SJSA1 (cell line): ENCODE measurements at regions not wholly inside any gene's neighbourhood (a gene's known extent, or its start where the extent isn't known, plus 50 kb on each side); places are given as distances from the start of the nearest gene placed in this dataset.

Experiments used
- DNase-seq, 2 experiments: peaks; one replicate each; pipeline ENCODE4 v3.0.0-alpha.2; 2015 to 2020; ENCODE audit warnings: low spot score in 2 of 2, low read depth in 1 of 2
- H3K27ac ChIP-seq: fragments of 250-450 bp; sonication (Bioruptor Pico); 2 replicates; pipeline ENCODE4 v1.5.1; 2020; ENCODE audit warnings: mild to moderate bottlenecking, moderate library complexity
- H3K27me3 ChIP-seq: fragments of 250-450 bp; sonication (Bioruptor Pico); replicated peaks from 2 replicates; pipeline ENCODE4 v1.5.1; 2020; ENCODE audit warnings: mild to moderate bottlenecking, moderate library complexity
- H3K36me3 ChIP-seq: fragments of 250-450 bp; sonication (Bioruptor Pico); 2 replicates; pipeline ENCODE4 v1.5.1; 2020; ENCODE audit warnings: mild to moderate bottlenecking
- H3K4me1 ChIP-seq: fragments of 250-450 bp; sonication (Bioruptor Pico); replicated peaks from 2 replicates; pipeline ENCODE4 v1.6.1; 2021; ENCODE audit warnings: mild to moderate bottlenecking
- H3K4me3 ChIP-seq: fragments of 250-450 bp; sonication (Bioruptor Pico); 2 replicates; pipeline ENCODE4 v1.5.1; 2020; ENCODE audit warnings: mild to moderate bottlenecking
- H3K9me3 ChIP-seq: fragments of 250-450 bp; sonication (Bioruptor Pico); replicated peaks from 2 replicates; pipeline ENCODE4 v1.5.1; 2020; ENCODE audit warnings: mild to moderate bottlenecking

DNA sequence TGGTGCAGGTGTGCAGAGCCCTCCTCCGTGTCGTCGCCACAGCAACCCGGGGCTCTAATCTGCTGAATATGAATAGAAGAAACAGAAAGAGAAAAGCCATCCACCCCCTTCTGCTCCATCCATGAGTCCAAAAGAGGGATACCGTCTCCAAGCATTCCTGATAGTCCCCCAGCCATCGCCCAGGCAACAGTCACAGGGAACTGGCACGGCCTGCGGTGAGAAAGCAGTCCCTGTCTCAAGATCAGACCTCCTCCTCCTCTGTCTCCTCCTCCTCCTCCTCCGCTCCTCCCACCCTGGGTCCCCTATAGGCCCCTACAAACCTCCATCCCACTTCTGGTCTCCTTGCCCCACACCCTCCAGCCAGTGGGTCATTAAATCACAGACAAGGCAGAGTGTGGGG, 308.1 kb upstream of the MPDZ start:
- H3K4me1 ChIP-seq: no peaks in the 10 kb centered on the region
- H3K9me3 ChIP-seq: no peaks in the 10 kb centered on the region
- no peaks in the 10 kb centered on the region for H3K36me3 ChIP-seq
- no peak overlapping the region for H3K4me3 ChIP-seq
- no peak for DNase-seq
- no peak overlapping the region for H3K27ac ChIP-seq
- H3K27me3 ChIP-seq: no peaks in the 10 kb centered on the region

DNA sequence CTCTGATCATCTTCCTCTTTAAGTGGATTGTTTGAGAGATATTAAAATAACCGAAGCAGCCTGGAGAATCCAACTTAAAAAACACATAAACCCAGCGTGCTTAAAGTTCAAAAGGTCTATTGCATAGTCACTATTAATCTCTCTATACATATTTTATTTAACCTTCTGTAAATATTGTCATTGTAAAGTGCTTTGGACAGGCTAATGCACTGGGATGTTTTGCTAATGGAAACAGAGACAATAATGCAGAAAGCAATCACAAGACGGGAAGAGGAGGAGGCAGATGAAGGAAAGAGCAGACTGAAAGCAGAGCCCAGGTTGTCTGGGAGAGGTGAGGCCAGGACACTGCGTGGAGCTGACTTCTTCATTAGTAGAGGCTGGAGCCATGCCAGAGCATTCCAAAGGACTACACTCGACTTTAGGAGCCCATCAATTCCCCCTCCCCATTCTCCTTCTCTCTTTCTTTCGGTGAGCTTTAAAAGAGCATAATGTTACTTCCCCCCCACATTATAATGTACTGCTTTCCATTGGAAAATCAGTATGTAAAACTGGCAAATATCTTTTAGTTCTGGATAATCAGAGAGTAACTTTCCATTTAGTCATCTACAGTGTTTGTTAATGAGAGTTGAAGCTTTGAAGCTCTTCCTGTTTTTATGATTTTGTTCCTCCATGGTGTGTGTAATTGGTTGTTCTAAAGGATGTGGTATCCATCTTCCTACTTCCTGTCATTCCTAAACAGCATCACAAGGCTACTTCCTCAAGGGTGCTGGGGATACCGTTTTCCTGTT, 307.3 kb upstream of the MPDZ start:
- DNase-seq: no peak
- Histone ChIP-seq H3K4me1 (no peaks in the 10 kb centered on the region), H3K27me3 (no peaks in the 10 kb centered on the region), H3K4me3 (no peak overlapping the region), H3K9me3 (no peaks in the 10 kb centered on the region), H3K27ac (no peak overlapping the region), H3K36me3 (no peaks in the 10 kb centered on the region)

DNA sequence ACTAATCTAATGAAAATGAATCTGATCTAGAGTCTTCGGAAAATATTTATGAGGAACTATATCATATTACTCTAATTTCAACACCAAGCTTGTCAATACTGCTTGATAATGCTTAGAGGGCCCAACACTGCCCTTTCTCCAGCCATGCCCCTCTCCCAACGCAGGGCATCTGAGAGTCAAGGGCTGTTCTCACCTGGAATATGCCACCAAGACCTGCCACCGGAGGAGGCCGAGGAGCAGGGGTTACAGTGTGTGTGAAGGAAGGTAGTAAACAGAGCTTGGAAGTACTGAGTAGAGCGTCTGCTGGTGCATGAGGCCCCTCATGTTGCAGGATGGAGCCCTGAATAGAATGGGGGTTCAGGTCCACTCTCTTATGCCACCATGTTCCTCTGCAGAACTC, 301.3 kb upstream of the MPDZ start:
- H3K4me3 ChIP-seq: no peak overlapping the region
- DNase-seq: no peak

DNA sequence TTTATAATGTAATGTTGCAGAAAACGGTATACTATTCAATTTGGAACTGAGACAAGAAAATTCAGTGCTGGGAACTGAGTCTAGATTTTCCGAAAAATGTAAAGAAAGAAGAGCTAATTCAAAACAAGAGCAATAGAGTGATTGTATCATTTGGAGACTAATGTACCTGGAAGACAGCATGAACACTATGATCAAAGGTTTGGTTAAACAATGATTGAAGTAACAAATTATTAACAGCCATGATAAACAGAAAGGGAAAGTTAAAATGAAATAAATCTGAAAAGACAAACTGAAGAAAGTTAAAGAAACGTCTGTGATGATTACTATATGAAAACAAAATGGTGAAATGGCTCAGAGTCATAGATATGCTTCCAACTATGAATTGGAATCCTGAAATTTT, 300.6 kb upstream of the MPDZ start:
- DNase-seq: no peak
- H3K27me3 ChIP-seq: no peaks in the 10 kb centered on the region
- H3K36me3 ChIP-seq: no peaks in the 10 kb centered on the region
- H3K4me1 ChIP-seq: no peaks in the 10 kb centered on the region
- H3K4me3 ChIP-seq: no peak overlapping the region
- no peaks in the 10 kb centered on the region for H3K9me3 ChIP-seq
- no peak overlapping the region for H3K27ac ChIP-seq

More for the DNA sequence above, 301.3 kb upstream of the MPDZ start:
- Histone ChIP-seq H3K27ac (no peak overlapping the region), H3K36me3 (no peaks in the 10 kb centered on the region), H3K27me3 (no peaks in the 10 kb centered on the region), H3K9me3 (no peaks in the 10 kb centered on the region), H3K4me1 (no peaks in the 10 kb centered on the region)

DNA sequence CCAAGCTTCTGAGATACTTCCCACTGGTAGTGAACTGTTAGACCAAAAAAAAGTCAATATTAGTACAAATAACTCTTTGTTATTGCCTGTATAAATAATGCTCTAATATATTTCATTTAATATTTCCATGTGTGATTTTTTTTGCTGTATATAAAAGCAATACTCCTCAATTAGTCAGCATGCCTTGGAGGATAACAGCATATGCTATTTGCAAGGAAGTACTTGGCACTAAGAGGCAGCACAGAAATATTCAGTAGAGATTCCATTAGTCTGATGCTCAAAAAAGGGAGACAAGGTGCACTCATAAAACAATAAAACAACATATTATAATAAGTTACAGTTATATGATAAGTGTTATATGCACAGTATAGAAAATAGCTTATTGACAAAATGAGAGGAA, 296.6 kb upstream of the MPDZ start:
- Histone ChIP-seq H3K27me3 (no peaks in the 10 kb centered on the region), H3K4me1 (no peaks in the 10 kb centered on the region), H3K9me3 (no peaks in the 10 kb centered on the region), H3K36me3 (no peaks in the 10 kb centered on the region), H3K27ac (no peak overlapping the region), H3K4me3 (no peak overlapping the region)
- DNase-seq: no peak

DNA sequence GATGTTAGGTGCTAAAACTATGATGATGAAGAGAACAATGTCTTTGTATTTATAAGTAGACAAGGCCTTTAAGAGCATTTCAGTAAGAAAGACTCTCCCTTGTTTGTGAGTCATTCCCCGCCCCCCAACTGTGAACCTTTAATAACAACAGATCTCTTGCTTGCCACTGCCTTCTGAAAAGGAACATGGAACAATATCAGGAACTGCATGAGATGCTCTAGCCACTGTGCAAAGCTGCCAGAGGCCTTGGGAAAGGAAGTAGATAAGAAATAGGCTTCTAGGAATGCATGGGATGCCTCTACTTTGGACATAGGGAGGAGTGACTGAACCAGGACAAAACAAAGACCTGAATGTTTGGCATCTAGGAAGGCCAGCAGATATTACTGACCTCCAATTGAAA, 296.1 kb upstream of the MPDZ start:
- Histone ChIP-seq H3K9me3 (no peaks in the 10 kb centered on the region), H3K4me1 (no peaks in the 10 kb centered on the region), H3K27ac (no peak overlapping the region), H3K27me3 (no peaks in the 10 kb centered on the region), H3K4me3 (no peak overlapping the region), H3K36me3 (no peaks in the 10 kb centered on the region)
- no peak for DNase-seq

DNA sequence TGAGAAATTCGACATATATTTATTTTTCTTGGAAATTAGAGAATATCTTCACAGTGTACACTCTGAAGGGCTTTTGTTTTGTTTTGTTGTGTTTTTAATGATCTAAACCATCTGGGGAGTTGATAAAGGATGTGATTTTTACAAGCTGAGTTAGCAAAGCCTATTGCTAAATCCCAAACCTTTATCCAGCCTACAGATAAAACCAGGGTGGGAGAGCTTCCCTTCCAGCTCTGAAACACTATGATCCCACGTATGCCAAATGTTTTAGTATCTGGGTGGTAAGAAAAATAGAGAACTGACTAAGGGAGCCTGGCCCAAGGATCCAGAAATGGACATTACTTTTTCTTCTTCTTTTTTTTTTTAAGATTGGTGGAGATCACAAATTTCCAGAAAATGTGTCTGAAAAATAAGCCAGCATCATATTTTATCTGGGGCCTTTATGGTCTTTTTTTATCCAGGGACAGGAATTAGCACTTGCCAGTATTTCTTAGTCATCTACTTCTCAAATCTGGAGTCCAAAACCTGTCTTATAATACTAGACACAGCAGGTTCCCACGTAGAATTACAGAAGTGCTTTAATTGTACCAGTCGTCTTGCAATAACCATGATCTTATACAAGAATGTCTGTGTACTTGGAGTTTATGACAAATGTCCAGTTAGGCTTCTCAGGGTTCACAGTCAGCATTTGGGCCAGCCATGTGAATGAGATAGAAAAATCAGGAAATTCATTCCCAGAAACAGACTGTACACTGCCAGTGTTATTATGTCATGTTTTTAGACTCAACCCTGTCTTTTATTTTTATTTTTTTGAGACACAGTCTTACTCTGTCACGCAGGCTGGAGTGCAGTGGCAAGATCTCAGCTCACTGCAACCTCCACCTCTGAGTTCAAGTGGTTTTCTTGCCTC, 290.8 kb upstream of the MPDZ start:
- no peaks in the 10 kb centered on the region for H3K27me3 ChIP-seq
- H3K4me1 ChIP-seq: no peaks in the 10 kb centered on the region
- no peaks in the 10 kb centered on the region for H3K9me3 ChIP-seq
- H3K27ac ChIP-seq: no peak overlapping the region
- H3K36me3 ChIP-seq: no peaks in the 10 kb centered on the region
- DNase-seq: peak in 1 of 2 experiments; percentile 2
- no peak overlapping the region for H3K4me3 ChIP-seq

DNA sequence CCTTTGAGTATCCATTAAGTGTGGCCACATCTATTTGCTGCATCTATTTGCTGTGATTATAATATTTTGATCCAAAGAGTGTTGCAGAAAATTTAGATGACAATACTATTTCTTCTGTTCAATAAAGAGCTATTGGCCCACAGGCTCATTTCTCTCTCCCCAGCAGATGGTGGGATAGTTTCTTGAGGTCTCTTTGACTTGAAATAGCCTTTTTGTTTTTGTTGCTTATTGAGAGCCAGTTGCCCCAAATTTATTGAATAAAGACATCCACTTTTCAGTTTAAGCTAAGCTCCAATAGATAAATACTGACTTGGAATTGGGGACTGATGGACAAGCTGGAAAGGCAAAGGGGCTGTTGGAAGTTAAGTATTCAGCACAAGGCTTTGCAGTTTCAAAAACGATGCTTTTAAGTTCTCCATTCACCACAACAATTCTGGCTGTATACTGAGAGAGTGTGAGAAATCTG, 290.1 kb upstream of the MPDZ start:
- Histone ChIP-seq H3K4me1 (no peaks in the 10 kb centered on the region), H3K36me3 (no peaks in the 10 kb centered on the region), H3K9me3 (no peaks in the 10 kb centered on the region), H3K27me3 (no peaks in the 10 kb centered on the region), H3K4me3 (no peak overlapping the region), H3K27ac (no peak overlapping the region)
- no peak for DNase-seq

DNA sequence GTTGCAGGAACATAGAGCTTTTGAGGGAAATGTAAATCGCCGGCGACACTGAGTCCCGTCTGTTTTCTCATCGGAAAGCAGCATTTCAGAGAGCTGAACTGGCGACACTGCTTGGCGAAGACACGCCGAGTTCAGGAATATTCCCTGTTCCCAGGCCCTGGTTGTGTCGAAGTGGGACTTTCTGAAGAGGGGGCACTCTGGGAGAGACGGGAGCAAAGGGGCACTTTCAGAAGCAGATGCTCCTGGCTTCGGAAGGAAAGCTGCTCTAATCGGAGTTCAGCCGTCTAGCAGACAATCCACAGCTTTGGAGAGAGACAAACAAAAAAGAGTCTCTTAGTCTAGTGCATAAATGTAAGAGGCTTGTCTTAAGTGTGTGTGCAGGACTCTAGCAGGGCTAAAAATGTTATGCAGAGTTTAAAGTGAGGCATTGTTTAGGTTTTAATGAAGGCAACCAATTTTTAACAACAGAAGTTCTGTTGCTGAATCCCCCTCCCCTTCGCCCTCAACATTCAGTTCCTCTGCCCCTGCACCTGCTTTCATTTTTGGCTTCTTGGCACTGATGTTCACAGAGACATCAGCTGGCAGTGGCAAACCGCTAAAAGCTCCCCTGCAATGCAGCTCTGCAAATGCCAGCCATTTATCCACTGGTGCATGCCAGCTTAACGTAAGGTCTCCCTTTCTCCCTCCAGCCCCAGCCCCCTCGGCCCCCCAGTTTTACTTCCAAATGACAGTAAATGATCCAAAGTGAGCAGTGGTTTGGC, 289.5 kb upstream of the MPDZ start:
- Histone ChIP-seq H3K9me3 (no peaks in the 10 kb centered on the region), H3K27me3 (no peaks in the 10 kb centered on the region), H3K4me3 (no peak overlapping the region), H3K4me1 (no peaks in the 10 kb centered on the region), H3K36me3 (no peaks in the 10 kb centered on the region), H3K27ac (no peak overlapping the region)
- no peak for DNase-seq

DNA sequence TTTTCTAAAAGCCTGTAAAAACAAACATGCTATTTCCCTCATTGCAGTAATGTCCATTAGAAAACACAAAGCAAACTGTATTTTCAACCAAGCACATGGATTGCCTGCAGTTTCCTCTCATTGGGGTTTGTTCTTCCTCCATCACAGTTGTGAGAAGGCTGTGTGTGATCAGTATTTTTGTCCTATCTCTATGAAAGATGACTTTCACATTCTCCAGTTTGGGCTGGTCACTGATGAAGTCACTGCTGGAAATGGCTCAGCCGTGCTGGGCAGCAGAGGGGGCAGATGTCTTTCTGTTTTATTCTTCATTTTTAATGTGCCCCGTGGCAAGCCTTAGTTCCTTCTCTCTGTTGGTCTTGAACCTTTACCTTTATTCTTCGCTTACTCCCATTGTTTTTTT, 288.9 kb upstream of the MPDZ start:
- Histone ChIP-seq H3K27ac (no peak overlapping the region), H3K4me3 (no peak overlapping the region), H3K36me3 (no peaks in the 10 kb centered on the region), H3K27me3 (no peaks in the 10 kb centered on the region), H3K9me3 (no peaks in the 10 kb centered on the region), H3K4me1 (no peaks in the 10 kb centered on the region)
- DNase-seq: no peak

DNA sequence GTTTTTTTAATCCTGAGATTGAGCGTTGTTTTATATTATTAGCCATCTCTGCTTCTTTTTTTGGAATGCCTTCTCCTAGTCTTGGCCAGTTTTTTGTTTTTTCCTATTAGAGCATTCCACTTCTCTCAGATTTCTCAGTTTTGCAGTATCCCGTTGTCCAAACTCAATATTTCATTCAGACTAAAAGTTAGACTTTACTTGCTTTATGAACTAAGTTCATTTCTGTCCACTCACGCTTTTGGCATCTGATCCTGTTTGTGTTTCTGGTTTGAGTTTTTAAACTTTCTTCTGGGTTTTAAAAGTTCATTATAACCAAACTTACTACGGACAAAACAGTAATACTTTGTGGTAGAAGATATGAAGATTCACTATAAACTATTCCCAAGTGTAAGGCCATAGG, 288.3 kb upstream of the MPDZ start:
- no peaks in the 10 kb centered on the region for H3K9me3 ChIP-seq
- no peak for DNase-seq
- no peak overlapping the region for H3K27ac ChIP-seq
- no peaks in the 10 kb centered on the region for H3K4me1 ChIP-seq
- H3K4me3 ChIP-seq: no peak overlapping the region
- H3K36me3 ChIP-seq: no peaks in the 10 kb centered on the region
- no peaks in the 10 kb centered on the region for H3K27me3 ChIP-seq

DNA sequence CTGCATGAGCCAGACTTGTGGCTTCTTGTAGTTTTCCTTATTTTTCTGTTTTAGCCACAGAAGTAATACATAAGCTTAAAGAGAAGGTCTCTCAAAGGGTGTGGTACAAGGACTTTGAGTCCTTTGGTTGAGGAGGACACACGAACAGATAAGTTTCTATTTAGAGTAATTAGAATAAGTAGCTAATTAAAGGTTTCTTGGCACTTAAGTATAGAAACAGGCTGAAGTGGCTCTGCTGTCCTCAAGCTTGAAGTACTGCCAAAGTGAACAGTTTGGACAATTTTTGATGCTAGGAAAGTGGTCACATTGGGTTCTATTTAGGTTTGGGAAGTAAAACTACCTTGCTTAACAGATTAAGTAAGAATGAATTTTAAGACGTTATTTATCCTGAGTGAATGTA, 278.3 kb upstream of the MPDZ start:
- H3K27me3 ChIP-seq: no peaks in the 10 kb centered on the region
- no peaks in the 10 kb centered on the region for H3K9me3 ChIP-seq
- no peak overlapping the region for H3K4me3 ChIP-seq
- H3K4me1 ChIP-seq: no peaks in the 10 kb centered on the region
- DNase-seq: no peak
- no peaks in the 10 kb centered on the region for H3K36me3 ChIP-seq
- no peak overlapping the region for H3K27ac ChIP-seq

DNA sequence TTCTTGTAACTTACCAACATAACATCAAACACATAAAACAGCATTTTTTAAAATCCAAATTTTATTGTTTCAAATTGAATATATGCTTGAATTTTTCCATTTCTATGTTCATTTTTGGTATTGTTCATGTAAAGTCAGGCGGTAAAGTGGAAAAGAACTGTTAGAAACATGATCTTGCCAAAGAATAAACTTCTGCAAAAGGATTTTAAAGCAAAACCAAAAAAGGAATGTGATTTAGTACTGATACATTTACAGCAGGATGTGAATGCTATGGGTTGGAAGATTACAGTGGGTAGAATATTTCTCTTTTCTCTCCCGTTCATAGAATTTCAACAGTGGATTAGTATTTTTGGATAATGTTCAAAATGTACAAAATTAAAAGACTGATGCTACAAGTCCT, 277.2 kb upstream of the MPDZ start:
- no peaks in the 10 kb centered on the region for H3K27me3 ChIP-seq
- H3K4me3 ChIP-seq: no peak overlapping the region
- no peaks in the 10 kb centered on the region for H3K36me3 ChIP-seq
- no peaks in the 10 kb centered on the region for H3K9me3 ChIP-seq
- no peak for DNase-seq
- H3K4me1 ChIP-seq: no peaks in the 10 kb centered on the region
- no peak overlapping the region for H3K27ac ChIP-seq
